HepG2 (cell line): ENCODE measurements at regions not wholly inside any gene's neighbourhood (a gene's known extent, or its start where the extent isn't known, plus 50 kb on each side); places are given as distances from the start of the nearest gene placed in this dataset.
A peak's percentile ranks its signal among the peaks of the same experiment; 100 is the strongest.

Experiments used
- ATAC-seq: fragments of 200-7000 bp; cut with Tn5 transposase; 3 replicates; pipeline ENCODE4 v1.9.1; 2020; ENCODE audit warnings: mild to moderate bottlenecking, moderate library complexity
- BruUV-seq: library from RNA; stranded (reverse); fragments of 400-500 nt; replicated peaks from 2 replicates; lab custom pipeline; 2021; lab: Mats Ljungman, UMichigan
- CTCF ChIA-PET: fragments of 300-600 bp; formaldehyde crosslinking; extraction: SDS; loops from one replicate; lab custom pipeline; 2021; ENCODE audit warnings: low total read pairs, inconsistent platforms, low intra/inter-chr PET ratio; lab: Yijun Ruan, JAX
- POLR2A ChIA-PET: fragments of 350-600 bp; sonication (Branson Sonifier 250); formaldehyde crosslinking; loops from one replicate; lab custom pipeline; 2020; ENCODE audit warnings: antibody characterized with exemption, inconsistent platforms; lab: Yijun Ruan, JAX
- DNase-seq: peaks from one replicate; pipeline ENCODE4 v3.0.0-alpha.2; 2015; ENCODE audit warnings: low spot score
- FAIRE-seq: peaks from 3 replicates; lab custom pipeline; 2011; peaks lifted over from hg19 to GRCh38; lab: Jason Lieb, UNC
- H2AFZ ChIP-seq: one replicate; pipeline ENCODE4 v1.6.1; 2011; ENCODE audit warnings: low read length, inconsistent platforms
- H3K27ac ChIP-seq: fragments of 300-600 bp; 3 replicates; pipeline ENCODE4 v1.8.0; 2011; ENCODE audit warnings: mixed run types, mild to moderate bottlenecking, mixed read lengths, low read length, inconsistent platforms; ENCODE audit not compliant: insufficient read depth; ENCODE audit errors: extremely low read length
- H3K27me3 ChIP-seq, 2 experiments: fragments of 200-600 bp in 1 of 2; 2 replicates in 1 of 2; 3 replicates in 1 of 2; pipeline versions ENCODE4 v1.6.0 to v1.8.0; 2011; ENCODE audit warnings: low read length in 2 of 2, mild to moderate bottlenecking in 2 of 2, moderate library complexity in 2 of 2, inconsistent platforms in 1 of 2; ENCODE audit not compliant: insufficient read depth in 2 of 2, control insufficient read depth in 1 of 2
- H3K36me3 ChIP-seq, 2 experiments: fragments of 200-600 bp in 1 of 2; replicated peaks in 1 of 2; 2 replicates in 1 of 2; 3 replicates in 1 of 2; pipeline versions ENCODE4 v1.5.1 to v1.8.0; 2011; ENCODE audit warnings: low read length in 2 of 2, inconsistent platforms in 1 of 2; ENCODE audit not compliant: insufficient read depth in 2 of 2, control insufficient read depth in 1 of 2
- H3K4me1 ChIP-seq: 2 replicates; pipeline ENCODE4 v1.5.1; 2012; ENCODE audit warnings: low read length, inconsistent platforms; ENCODE audit not compliant: insufficient read depth
- H3K4me2 ChIP-seq: 2 replicates; pipeline ENCODE4 v1.6.0; 2011; ENCODE audit warnings: low read depth, low read length, inconsistent platforms
- H3K4me3 ChIP-seq, 3 experiments: fragments of 200-600 bp in 1 of 3; sonication (generic), shearing (Covaris generic) in 1 of 3; replicated peaks in 1 of 3; 2 replicates each; pipeline ENCODE4 v1.5.1; 2011 to 2016; ENCODE audit warnings: low read length in 3 of 3, inconsistent platforms in 2 of 3, low read depth in 2 of 3, mild to moderate bottlenecking in 2 of 3, control low read depth in 1 of 3, mixed read lengths in 1 of 3; ENCODE audit not compliant: insufficient read depth in 1 of 3
- H3K79me2 ChIP-seq: one replicate; pipeline ENCODE4 v1.6.1; 2011; ENCODE audit warnings: low read length, inconsistent platforms; ENCODE audit not compliant: insufficient read depth
- H3K9ac ChIP-seq: 2 replicates; pipeline ENCODE4 v1.6.0; 2011; ENCODE audit warnings: mild to moderate bottlenecking, low read depth, low read length, inconsistent platforms; ENCODE audit not compliant: insufficient read depth
- H3K9me3 ChIP-seq: 2 replicates; pipeline ENCODE4 v1.5.1; 2012; ENCODE audit warnings: mild to moderate bottlenecking, low read length
- H4K20me1 ChIP-seq: 2 replicates; pipeline ENCODE4 v1.6.0; 2011; ENCODE audit warnings: inconsistent platforms, mild to moderate bottlenecking, low read length, moderate library complexity; ENCODE audit not compliant: insufficient read depth
- HNF4A ChIP-seq: sonication (generic); formaldehyde crosslinking; IDR thresholded peaks from 2 replicates; pipeline ENCODE4 v1.4.0; 2020; ENCODE audit warnings: missing genetic modification reagents
- KDM1A ChIP-seq: IDR thresholded peaks from 2 replicates; pipeline ENCODE4 v1.6.1; 2016; ENCODE audit warnings: missing compliant biosample characterization
- NFE2L2 ChIP-seq: fragments of 150-350 bp; IDR thresholded peaks from 2 replicates; pipeline ENCODE4 v1.6.1; 2014; ENCODE audit warnings: low read length
- NR2F1 ChIP-seq, 2 experiments: fragments of 450-650 bp in 1 of 2; formaldehyde crosslinking in 1 of 2; IDR thresholded peaks; 2 replicates each; pipeline versions ENCODE4 v1.5.0 to v1.6.1; 2016 to 2020; ENCODE audit warnings: mild to moderate bottlenecking in 1 of 2, missing compliant biosample characterization in 1 of 2, missing genetic modification reagents in 1 of 2, moderate library complexity in 1 of 2
- NR2F6 ChIP-seq, 2 experiments: IDR thresholded peaks; 2 replicates each; pipeline ENCODE4 v1.6.1; 2016; ENCODE audit warnings: antibody characterized with exemption in 1 of 2, mild to moderate bottlenecking in 1 of 2
- ZBTB40 ChIP-seq, 2 experiments: fragments of 450-650 bp in 1 of 2; sonication (generic) in 1 of 2; formaldehyde crosslinking in 1 of 2; IDR thresholded peaks; 2 replicates each; pipeline versions ENCODE4 v1.6.1 to v1.8.0; 2016 to 2022; ENCODE audit warnings: antibody characterized with exemption in 1 of 2, mild to moderate bottlenecking in 1 of 2, missing genetic modification reagents in 1 of 2
- ZNF800 ChIP-seq: sonication (generic); formaldehyde crosslinking; IDR thresholded peaks from 2 replicates; pipeline ENCODE4 v1.4.0; 2020; ENCODE audit warnings: missing genetic modification reagents
- WGBS: methylation state at CpG from one replicate; pipeline ENCODE4 v1.1.6; 2017; ENCODE audit warnings: low lambda C conversion rate; 5-methylcytosine and 5-hydroxymethylcytosine counted together
- in situ Hi-C: cut with HindIII; loops from 2 replicates; pipeline ENCODE4 v1.10.0; 2017; ENCODE audit warnings: low pct_unique_long_range_greater_than_20kb; ENCODE audit not compliant: extremely low pct_ligation_motif_present
- intact Hi-C: fragments of 100-400 bp; cut with micrococcal nuclease; formaldehyde crosslinking; loops from one replicate; pipeline ENCODE4 v1.10.0; 2022; ENCODE audit not compliant: unreplicated experiment

GRCh38 chr2:7559791-7560190, 642.6 kb downstream of the RNF144A start:
- no peak for FAIRE-seq
- H4K20me1 ChIP-seq: no peaks in the 10 kb centered on the region
- no peaks in the 10 kb centered on the region for H3K79me2 ChIP-seq
- no peak overlapping the region for H3K4me2 ChIP-seq
- intact Hi-C loops: no loop called here
- no peak for DNase-seq
- no peaks in the 10 kb centered on the region for H3K9me3 ChIP-seq
- no peaks in the 10 kb centered on the region for H3K4me1 ChIP-seq
- CTCF ChIA-PET: no interaction called here
- no peak overlapping the region for H3K9ac ChIP-seq
- BruUV-seq: no TSS peak
- in situ Hi-C loops: no loop called here
- no peak overlapping the region for H3K27ac ChIP-seq
- H3K27me3 ChIP-seq: 0 out of 5 replicates have a peak, but pooled peaks cover 0 to 6% of the 10 kb centered on the region in 2 experiments
- no peak for ATAC-seq
- H3K4me3 ChIP-seq: no peak overlapping the region
- 56% methylated on average over 1 of the region's 1 CpG for WGBS
- POLR2A ChIA-PET: no interaction called here
- H2AFZ ChIP-seq: no peak overlapping the region
- no peaks in the 10 kb centered on the region for H3K36me3 ChIP-seq
- no peak for TF ChIP-seq NFE2L2

GRCh38 chr2:7566382-7566881, 649.2 kb downstream of the RNF144A start:
- Histone ChIP-seq H3K27me3 (no peaks in the 10 kb centered on the region), H3K27ac (no peak overlapping the region), H3K4me1 (no peaks in the 10 kb centered on the region), H3K9me3 (no peaks in the 10 kb centered on the region), H2AFZ (no peak overlapping the region), H3K9ac (no peak overlapping the region), H3K4me3 (no peak overlapping the region), H3K4me2 (no peak overlapping the region), H3K79me2 (no peaks in the 10 kb centered on the region), H3K36me3 (no peaks in the 10 kb centered on the region), H4K20me1 (no peaks in the 10 kb centered on the region)
- intact Hi-C loops (no loop called here), in situ Hi-C loops (no loop called here)
- peak; percentile 45; the same call in 2 of the 3 replicates for ATAC-seq
- FAIRE-seq: no peak
- 29% methylated on average over 6 of the region's 6 CpGs for WGBS
- ChIA-PET CTCF (no interaction called here), POLR2A (no interaction called here)
- no TSS peak for BruUV-seq
- DNase-seq: peak; percentile 25
- TF ChIP-seq HNF4A (CRISPR knock-in tag) (peak; percentile 45), NR2F1 (CRISPR knock-in tag; IDR thresholded peaks at IDR 0.05) (peak in 1 of 2 experiments; percentile 45; a peak in 1 of 4 replicates), KDM1A (CRISPR knock-in tag) (peak; percentile 53; the same call in 1 of the 2 replicates), ZNF800 (CRISPR knock-in tag) (no peak), NR2F6 (IDR thresholded peaks at IDR 0.05) (0 out of 2 replicates have a peak, but pooled peaks have one; percentile 23), NR2F6 (CRISPR knock-in tag; IDR thresholded peaks at IDR 0.05) (no peak), ZBTB40 (IDR thresholded peaks at IDR 0.05) (no peak), ZBTB40 (CRISPR knock-in tag; IDR thresholded peaks at IDR 0.05) (no peak)
